ENCODE measurements at regions not wholly inside any gene's neighbourhood (a gene's known extent, or its start where the extent isn't known, plus 50 kb on each side); places are given as distances from the start of the nearest gene placed in this dataset.

DNA sequence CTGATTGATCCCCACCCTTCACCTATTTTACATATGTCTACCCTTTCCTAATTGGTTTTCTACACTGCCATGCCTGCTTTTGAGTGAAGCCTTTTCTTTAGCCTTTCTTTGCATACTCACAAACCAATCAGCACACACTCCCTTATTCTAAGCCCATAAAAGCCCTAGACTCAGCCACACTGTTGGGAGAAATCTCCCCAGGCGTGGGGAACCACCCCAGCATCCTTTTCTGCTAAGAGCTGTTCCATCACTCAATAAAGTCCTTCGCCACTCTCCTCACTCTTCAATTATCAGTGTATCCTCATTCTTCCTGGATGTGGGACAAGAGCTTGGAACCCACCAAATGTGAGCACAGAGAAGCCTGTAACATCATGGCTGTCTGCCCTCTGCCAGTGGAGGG is 343.6 kb downstream of the SLITRK1 start:
- H3K27me3 ChIP-seq (ENCODE audit: insufficient read depth, low read length): no peaks in the 10 kb centered on the region
- H3K36me3 ChIP-seq (ENCODE audit: insufficient read depth, low read length): no peaks in the 10 kb centered on the region
- H3K9me3 ChIP-seq (ENCODE audit: low read depth, low read length): no peaks in the 10 kb centered on the region
- H3K79me2 ChIP-seq (ENCODE audit: insufficient read depth, low read length): no peaks in the 10 kb centered on the region
- H3K27ac ChIP-seq (ENCODE audit: low read depth, low read length): no peak overlapping the region
- H3K4me2 ChIP-seq (ENCODE audit: insufficient read depth, low read length): no peak overlapping the region
- no peaks in the 10 kb centered on the region for H4K20me1 ChIP-seq (ENCODE audit: insufficient read depth, low read length)
- no peak for DNase-seq (ENCODE audit: insufficient read length, low spot score, missing footprints)
- H3K4me3 ChIP-seq (ENCODE audit: insufficient read depth, low read length): no peak overlapping the region
- no peak for TF ChIP-seq CTCF (IDR thresholded peaks at IDR 0.05; ENCODE audit: extremely low read depth, low read depth, low read length)
- no peak overlapping the region for H2AFZ ChIP-seq (ENCODE audit: low read length)
- H3K4me1 ChIP-seq (ENCODE audit: insufficient read depth, low read length): no peaks in the 10 kb centered on the region

- Histone ChIP-seq H3K4me1 (ENCODE audit: insufficient read depth, low read length) (no peaks in the 10 kb centered on the region), H3K79me2 (ENCODE audit: insufficient read depth, low read length) (no peaks in the 10 kb centered on the region), H3K9me3 (ENCODE audit: low read depth, low read length) (no peaks in the 10 kb centered on the region), H3K4me2 (ENCODE audit: insufficient read depth, low read length) (no peak overlapping the region), H2AFZ (ENCODE audit: low read length) (no peak overlapping the region), H3K27ac (ENCODE audit: low read depth, low read length) (no peak overlapping the region), H3K27me3 (ENCODE audit: insufficient read depth, low read length) (no peaks in the 10 kb centered on the region), H4K20me1 (ENCODE audit: insufficient read depth, low read length) (no peaks in the 10 kb centered on the region), H3K36me3 (ENCODE audit: insufficient read depth, low read length) (no peaks in the 10 kb centered on the region), H3K4me3 (ENCODE audit: insufficient read depth, low read length) (no peak overlapping the region)
- DNase-seq (ENCODE audit: insufficient read length, low spot score, missing footprints): no peak
- TF ChIP-seq CTCF (IDR thresholded peaks at IDR 0.05; ENCODE audit: extremely low read depth, low read depth, low read length): no peak
Observed at GRCh38 chr13:83536941-83537340, 345.3 kb downstream of the SLITRK1 start.

DNA sequence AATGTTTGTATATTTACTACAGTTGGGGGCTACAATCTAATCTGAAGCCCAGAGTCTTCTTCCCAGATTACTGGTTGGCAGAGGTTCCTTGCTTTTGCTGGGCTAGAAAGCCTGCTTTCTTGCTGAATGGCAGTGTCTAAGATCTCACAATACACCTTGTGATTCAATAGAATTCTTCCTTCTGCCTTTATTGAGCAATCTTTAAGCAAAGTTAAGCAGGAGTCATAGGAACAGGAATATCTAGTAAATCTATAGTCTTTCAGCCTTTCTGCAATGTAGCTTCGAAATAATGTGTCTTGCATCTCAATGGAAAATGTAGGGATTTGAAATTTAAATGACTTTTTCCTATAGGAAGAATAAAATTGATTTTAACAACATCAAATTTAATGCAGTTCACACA is 346.1 kb downstream of the SLITRK1 start:
- Histone ChIP-seq H3K27ac (ENCODE audit: low read depth, low read length) (no peak overlapping the region), H3K27me3 (ENCODE audit: insufficient read depth, low read length) (no peaks in the 10 kb centered on the region), H3K36me3 (ENCODE audit: insufficient read depth, low read length) (no peaks in the 10 kb centered on the region), H2AFZ (ENCODE audit: low read length) (no peak overlapping the region), H3K79me2 (ENCODE audit: insufficient read depth, low read length) (no peaks in the 10 kb centered on the region), H4K20me1 (ENCODE audit: insufficient read depth, low read length) (no peaks in the 10 kb centered on the region), H3K4me3 (ENCODE audit: insufficient read depth, low read length) (no peak overlapping the region), H3K9me3 (ENCODE audit: low read depth, low read length) (no peaks in the 10 kb centered on the region), H3K4me2 (ENCODE audit: insufficient read depth, low read length) (no peak overlapping the region), H3K4me1 (ENCODE audit: insufficient read depth, low read length) (no peaks in the 10 kb centered on the region)
- no peak for DNase-seq (ENCODE audit: insufficient read length, low spot score, missing footprints)
- no peak for TF ChIP-seq CTCF (IDR thresholded peaks at IDR 0.05; ENCODE audit: extremely low read depth, low read depth, low read length)

DNA sequence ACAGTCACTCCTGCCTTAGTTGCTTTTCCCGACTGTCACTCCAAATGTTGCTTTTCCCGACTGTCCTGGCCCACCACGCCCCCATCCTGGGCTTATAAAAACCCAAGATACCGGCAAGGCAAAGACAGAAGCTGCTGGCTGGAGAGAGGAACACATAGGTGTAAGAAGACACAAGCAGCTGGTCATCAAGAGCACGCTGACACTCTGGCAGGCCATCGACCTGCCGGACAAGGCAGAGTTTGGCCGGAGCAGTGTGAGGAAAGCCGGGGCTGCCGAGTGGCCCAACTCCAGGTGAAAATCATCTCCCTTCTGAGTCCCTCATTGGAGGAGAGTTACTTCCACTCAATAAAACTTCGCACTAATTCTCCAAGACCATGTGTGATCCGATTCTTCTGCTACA is 349.5 kb downstream of the SLITRK1 start:
- no peaks in the 10 kb centered on the region for H3K4me1 ChIP-seq (ENCODE audit: insufficient read depth, low read length)
- no peak for TF ChIP-seq CTCF (IDR thresholded peaks at IDR 0.05; ENCODE audit: extremely low read depth, low read depth, low read length)
- DNase-seq (ENCODE audit: insufficient read length, low spot score, missing footprints): no peak

More for the DNA sequence above, 349.5 kb downstream of the SLITRK1 start:
- no peak overlapping the region for H3K4me3 ChIP-seq (ENCODE audit: insufficient read depth, low read length)
- H3K27me3 ChIP-seq (ENCODE audit: insufficient read depth, low read length): no peaks in the 10 kb centered on the region
- H3K36me3 ChIP-seq (ENCODE audit: insufficient read depth, low read length): no peaks in the 10 kb centered on the region
- no peaks in the 10 kb centered on the region for H4K20me1 ChIP-seq (ENCODE audit: insufficient read depth, low read length)
- H2AFZ ChIP-seq (ENCODE audit: low read length): no peak overlapping the region
- H3K79me2 ChIP-seq (ENCODE audit: insufficient read depth, low read length): no peaks in the 10 kb centered on the region
- no peak overlapping the region for H3K27ac ChIP-seq (ENCODE audit: low read depth, low read length)
- H3K4me2 ChIP-seq (ENCODE audit: insufficient read depth, low read length): no peak overlapping the region
- H3K9me3 ChIP-seq (ENCODE audit: low read depth, low read length): no peaks in the 10 kb centered on the region

Data from osteoblast (primary cell).